Mesenchymal stem cell (in vitro differentiated cells and primary cell): ENCODE measurements at regions not wholly inside any gene's neighbourhood (a gene's known extent, or its start where the extent isn't known, plus 50 kb on each side); places are given as distances from the start of the nearest gene placed in this dataset.

Experiments
- DNase-seq: peaks from one replicate; pipeline ENCODE4 v3.0.0-alpha.2; 2013
- H2AFZ ChIP-seq: one replicate; pipeline ENCODE4 v1.6.1; 2013; ENCODE audit warnings: low read depth, mild to moderate bottlenecking, control low read depth, inconsistent platforms, low read length, moderate library complexity
- H2AK5ac ChIP-seq: 2 replicates; pipeline ENCODE4 v1.6.1; 2013; ENCODE audit warnings: low read length, moderate library complexity, mild to moderate bottlenecking, inconsistent platforms; ENCODE audit not compliant: severe bottlenecking
- H2BK120ac ChIP-seq: one replicate; pipeline ENCODE4 v1.6.1; 2013; ENCODE audit warnings: low read depth, mild to moderate bottlenecking, inconsistent platforms, low read length, moderate library complexity
- H2BK12ac ChIP-seq, 2 experiments: one replicate each; pipeline ENCODE4 v1.6.1; 2013; ENCODE audit warnings: inconsistent platforms in 2 of 2, low read length in 2 of 2, mild to moderate bottlenecking in 2 of 2, moderate library complexity in 2 of 2, control low read depth in 1 of 2
- H2BK15ac ChIP-seq: one replicate; pipeline ENCODE4 v1.6.1; 2013; ENCODE audit warnings: mild to moderate bottlenecking, low read depth, inconsistent platforms; ENCODE audit not compliant: poor library complexity, severe bottlenecking
- H2BK5ac ChIP-seq: 2 replicates; pipeline ENCODE4 v1.6.1; 2013; ENCODE audit warnings: low read depth, mild to moderate bottlenecking, low read length, control low read depth, inconsistent platforms; ENCODE audit not compliant: poor library complexity, severe bottlenecking
- H3K14ac ChIP-seq, 2 experiments: one replicate each; pipeline ENCODE4 v1.6.1; 2013; ENCODE audit warnings: inconsistent platforms in 2 of 2, low read length in 2 of 2, control low read depth in 1 of 2, mild to moderate bottlenecking in 1 of 2, moderate library complexity in 1 of 2
- H3K18ac ChIP-seq, 2 experiments: one replicate each; pipeline ENCODE4 v1.6.1; 2013; ENCODE audit warnings: inconsistent platforms in 2 of 2, low read length in 2 of 2, control low read depth in 1 of 2, low read depth in 1 of 2, mild to moderate bottlenecking in 1 of 2
- H3K23ac ChIP-seq, 2 experiments: one replicate each; pipeline ENCODE4 v1.6.1; 2013; ENCODE audit warnings: inconsistent platforms in 2 of 2, low read length in 2 of 2, mild to moderate bottlenecking in 2 of 2, moderate library complexity in 2 of 2, control low read depth in 1 of 2
- H3K27ac ChIP-seq: 2 replicates; pipeline ENCODE4 v1.5.1; 2013; ENCODE audit warnings: mild to moderate bottlenecking, moderate library complexity, low read length, control low read depth, inconsistent platforms; ENCODE audit not compliant: poor library complexity, severe bottlenecking
- H3K27me3 ChIP-seq, 2 experiments: 2 replicates each; pipeline versions ENCODE4 v1.6.1 to v1.7.0; 2013; ENCODE audit warnings: low read length in 2 of 2, mild to moderate bottlenecking in 2 of 2, moderate library complexity in 2 of 2, control low read depth in 1 of 2, inconsistent platforms in 1 of 2; ENCODE audit not compliant: control insufficient read depth in 1 of 2, insufficient read depth in 1 of 2
- H3K36me3 ChIP-seq, 2 experiments: 2 replicates each; pipeline versions ENCODE4 v1.6.1 to v1.7.0; 2013; ENCODE audit warnings: low read length in 2 of 2, control low read depth in 1 of 2, inconsistent platforms in 1 of 2, low read depth in 1 of 2, mild to moderate bottlenecking in 1 of 2; ENCODE audit not compliant: insufficient read depth in 2 of 2, control insufficient read depth in 1 of 2
- H3K4ac ChIP-seq, 2 experiments: one replicate each; pipeline ENCODE4 v1.6.1; 2013; ENCODE audit warnings: inconsistent platforms in 2 of 2, low read length in 2 of 2, mild to moderate bottlenecking in 2 of 2, moderate library complexity in 2 of 2, control low read depth in 1 of 2, low read depth in 1 of 2
- H3K4me1 ChIP-seq: 2 replicates; pipeline ENCODE4 v1.6.1; 2013; ENCODE audit warnings: low read depth, low read length, control low read depth; ENCODE audit not compliant: control insufficient read depth, insufficient read depth
- H3K4me2 ChIP-seq: 2 replicates; pipeline ENCODE4 v1.6.1; 2013; ENCODE audit warnings: low read length, mild to moderate bottlenecking, inconsistent platforms; ENCODE audit not compliant: poor library complexity, severe bottlenecking
- H3K4me3 ChIP-seq, 2 experiments: 2 replicates each; pipeline versions ENCODE4 v1.5.1 to v1.7.0; 2013; ENCODE audit warnings: low read length in 2 of 2, mild to moderate bottlenecking in 2 of 2, control low read depth in 1 of 2, low read depth in 1 of 2; ENCODE audit not compliant: insufficient read depth in 1 of 2
- H3K79me1 ChIP-seq: replicated peaks from 2 replicates; pipeline ENCODE4 v1.6.1; 2013; ENCODE audit warnings: mild to moderate bottlenecking, control low read depth, low read length, inconsistent platforms; ENCODE audit not compliant: poor library complexity, severe bottlenecking
- H3K9ac ChIP-seq: 2 replicates; pipeline ENCODE4 v1.7.0; 2013; ENCODE audit warnings: mild to moderate bottlenecking, low read length, moderate library complexity
- H3K9me3 ChIP-seq: 2 replicates; pipeline ENCODE4 v1.7.0; 2013; ENCODE audit warnings: mild to moderate bottlenecking, low read length; ENCODE audit not compliant: control insufficient read depth
- H4K8ac ChIP-seq: one replicate; pipeline ENCODE4 v1.6.1; 2013; ENCODE audit warnings: inconsistent platforms, mild to moderate bottlenecking, low read length, moderate library complexity
- H4K91ac ChIP-seq: one replicate; pipeline ENCODE4 v1.6.1; 2013; ENCODE audit warnings: mild to moderate bottlenecking, low read length, inconsistent platforms
- WGBS: methylation state at CpG from one replicate; pipeline ENCODE4 v1.1.7; 2013; ENCODE audit warnings: mixed read lengths; 5-methylcytosine and 5-hydroxymethylcytosine counted together

- no peak for DNase-seq
- no peak overlapping the region for H3K18ac ChIP-seq
- WGBS: 80% methylated on average over 3 of the region's 3 CpGs
- H3K14ac ChIP-seq: no peak overlapping the region
- H4K8ac ChIP-seq: no peak overlapping the region
- no peak overlapping the region for H3K4ac ChIP-seq
- no peak overlapping the region for H2BK5ac ChIP-seq
- no peak overlapping the region for H2BK15ac ChIP-seq
- H3K36me3 ChIP-seq: no peaks in the 10 kb centered on the region
- no peaks in the 10 kb centered on the region for H3K9me3 ChIP-seq
- H2AK5ac ChIP-seq: no peak overlapping the region
- no peak overlapping the region for H3K27ac ChIP-seq
- H3K9ac ChIP-seq: no peak overlapping the region
- no peaks in the 10 kb centered on the region for H3K4me1 ChIP-seq
- H2BK120ac ChIP-seq: no peak overlapping the region
- H3K27me3 ChIP-seq: no peaks in the 10 kb centered on the region
- H4K91ac ChIP-seq: no peak overlapping the region
- H3K23ac ChIP-seq: no peak overlapping the region
- H3K4me3 ChIP-seq: no peak overlapping the region
- H3K79me1 ChIP-seq: no peaks in the 10 kb centered on the region
- no peak overlapping the region for H2BK12ac ChIP-seq
- H2AFZ ChIP-seq: no peak overlapping the region
- H3K4me2 ChIP-seq: no peak overlapping the region
These were observed 464.0 kb upstream of the FAM241A start for GRCh38 chr4:111681270-111681669.

GRCh38 chr4:111681751-111682150 lies 463.5 kb upstream of the FAM241A start:
- no peak overlapping the region for H4K91ac ChIP-seq
- no peak overlapping the region for H3K18ac ChIP-seq
- no peak overlapping the region for H4K8ac ChIP-seq
- no peak overlapping the region for H2BK5ac ChIP-seq
- no peak overlapping the region for H3K23ac ChIP-seq
- H2AFZ ChIP-seq: no peak overlapping the region
- no peak overlapping the region for H2BK120ac ChIP-seq
- H2BK15ac ChIP-seq: no peak overlapping the region
- no peaks in the 10 kb centered on the region for H3K9me3 ChIP-seq
- H3K36me3 ChIP-seq: no peaks in the 10 kb centered on the region
- H3K9ac ChIP-seq: no peak overlapping the region
- H3K4ac ChIP-seq: no peak overlapping the region
- H3K14ac ChIP-seq: no peak overlapping the region
- H2BK12ac ChIP-seq: no peak overlapping the region
- H3K27ac ChIP-seq: no peak overlapping the region
- DNase-seq: no peak
- WGBS: 91% methylated on average over 6 of the region's 7 CpGs
- no peak overlapping the region for H3K4me3 ChIP-seq
- H3K4me1 ChIP-seq: no peaks in the 10 kb centered on the region
- no peak overlapping the region for H2AK5ac ChIP-seq
- no peaks in the 10 kb centered on the region for H3K79me1 ChIP-seq
- no peaks in the 10 kb centered on the region for H3K27me3 ChIP-seq
- H3K4me2 ChIP-seq: no peak overlapping the region

GRCh38 chr4:111685205-111685604 lies 460.0 kb upstream of the FAM241A start:
- H3K14ac ChIP-seq: no peak overlapping the region
- H3K4me2 ChIP-seq: no peak overlapping the region
- H4K8ac ChIP-seq: no peak overlapping the region
- H3K23ac ChIP-seq: no peak overlapping the region
- H3K27ac ChIP-seq: no peak overlapping the region
- H3K9me3 ChIP-seq: no peaks in the 10 kb centered on the region
- H2BK15ac ChIP-seq: no peak overlapping the region
- H3K9ac ChIP-seq: no peak overlapping the region
- H3K27me3 ChIP-seq: no peaks in the 10 kb centered on the region
- no peaks in the 10 kb centered on the region for H3K4me1 ChIP-seq
- no peak overlapping the region for H2AFZ ChIP-seq
- no peak overlapping the region for H2BK12ac ChIP-seq
- no peak overlapping the region for H4K91ac ChIP-seq
- no peak for DNase-seq
- WGBS: 94% methylated on average over 2 of the region's 3 CpGs
- H3K79me1 ChIP-seq: no peaks in the 10 kb centered on the region
- H2BK120ac ChIP-seq: no peak overlapping the region
- H3K18ac ChIP-seq: no peak overlapping the region
- no peaks in the 10 kb centered on the region for H3K36me3 ChIP-seq
- no peak overlapping the region for H3K4ac ChIP-seq
- no peak overlapping the region for H3K4me3 ChIP-seq
- H2AK5ac ChIP-seq: no peak overlapping the region
- no peak overlapping the region for H2BK5ac ChIP-seq

- no peaks in the 10 kb centered on the region for H3K27me3 ChIP-seq
- H3K4me2 ChIP-seq: no peak overlapping the region
- H3K4me3 ChIP-seq: no peak overlapping the region
- H3K9me3 ChIP-seq: no peaks in the 10 kb centered on the region
- H3K18ac ChIP-seq: no peak overlapping the region
- no peak overlapping the region for H2AK5ac ChIP-seq
- no peaks in the 10 kb centered on the region for H3K4me1 ChIP-seq
- H3K14ac ChIP-seq: no peak overlapping the region
- H3K23ac ChIP-seq: no peak overlapping the region
- H4K8ac ChIP-seq: no peak overlapping the region
- H3K36me3 ChIP-seq: no peaks in the 10 kb centered on the region
- no peak overlapping the region for H4K91ac ChIP-seq
- no peak overlapping the region for H2BK15ac ChIP-seq
- DNase-seq: peak; percentile 79
- H2BK12ac ChIP-seq: no peak overlapping the region
- no peak overlapping the region for H3K4ac ChIP-seq
- H3K79me1 ChIP-seq: no peaks in the 10 kb centered on the region
- H3K27ac ChIP-seq: no peak overlapping the region
- no peak overlapping the region for H2BK120ac ChIP-seq
- H2BK5ac ChIP-seq: no peak overlapping the region
- no peak overlapping the region for H2AFZ ChIP-seq
- no peak overlapping the region for H3K9ac ChIP-seq
These were observed 456.0 kb upstream of the FAM241A start for GRCh38 chr4:111689214-111689613.
